GM21367 (cell line): ENCODE measurements at regions not wholly inside any gene's neighbourhood (a gene's known extent, or its start where the extent isn't known, plus 50 kb on each side); places are given as distances from the start of the nearest gene placed in this dataset.

Experiments used
- ATAC-seq: cut with Tn5 transposase; IDR thresholded peaks from one replicate; pipeline ENCODE4 v1.9.1; 2021; ENCODE audit not compliant: unreplicated experiment

DNA sequence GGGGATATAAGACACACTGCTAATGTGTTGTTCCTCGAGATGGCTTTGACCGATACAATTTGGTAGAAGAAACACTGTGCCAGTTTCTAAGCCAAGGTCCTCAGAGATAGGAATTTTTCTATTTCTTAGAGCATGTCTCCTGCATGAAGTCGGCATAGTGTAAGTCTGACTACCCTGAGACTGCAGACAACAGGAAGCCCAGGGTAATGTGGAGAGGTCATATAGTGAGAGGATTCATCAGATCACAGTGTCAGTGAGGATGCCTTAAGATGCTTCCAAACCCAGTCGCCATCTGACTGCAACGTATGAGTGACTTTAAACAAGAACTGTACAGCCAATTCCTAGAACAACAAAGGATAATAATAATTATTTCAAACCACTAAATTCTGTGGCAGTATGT lies 818.3 kb upstream of the GYPC start:
- no peak for ATAC-seq

DNA sequence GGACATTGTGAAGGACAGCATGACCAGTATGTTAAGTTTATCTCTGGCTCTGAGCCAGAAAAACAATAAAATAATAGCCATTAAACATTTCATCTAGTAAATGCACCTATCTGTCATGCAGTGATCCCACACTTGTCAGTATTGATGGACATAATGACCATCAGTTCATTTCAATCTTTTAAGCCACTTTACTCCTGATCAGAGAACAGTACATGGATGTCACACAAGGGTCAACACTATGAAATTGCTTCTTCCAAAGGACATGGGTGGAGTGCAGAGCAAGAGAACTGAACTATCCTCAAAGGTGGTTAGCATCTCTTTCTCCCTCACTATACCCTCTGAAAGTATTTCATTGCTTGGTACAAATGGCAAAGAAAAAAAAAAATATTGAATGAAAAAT lies 816.0 kb upstream of the GYPC start:
- ATAC-seq: no peak

DNA sequence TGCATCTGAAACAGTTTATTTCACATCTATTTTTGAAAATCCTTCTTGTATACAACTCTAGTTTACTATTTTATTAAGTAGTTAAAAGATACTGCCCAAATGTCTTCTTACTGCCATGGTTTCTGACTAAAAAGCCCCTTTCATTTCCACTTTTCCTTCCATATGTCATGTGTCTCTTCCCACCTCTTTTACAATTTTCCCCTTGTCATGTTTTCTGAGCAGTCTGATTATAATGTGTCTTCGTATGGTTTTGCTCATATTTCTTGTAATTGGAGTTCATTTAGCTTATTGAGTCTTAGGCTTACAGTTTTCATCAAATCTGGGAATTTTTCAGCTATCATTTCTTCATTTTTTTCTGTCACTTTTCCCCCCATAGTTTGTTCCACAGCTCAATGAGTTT lies 813.9 kb upstream of the GYPC start:
- no peak for ATAC-seq

DNA sequence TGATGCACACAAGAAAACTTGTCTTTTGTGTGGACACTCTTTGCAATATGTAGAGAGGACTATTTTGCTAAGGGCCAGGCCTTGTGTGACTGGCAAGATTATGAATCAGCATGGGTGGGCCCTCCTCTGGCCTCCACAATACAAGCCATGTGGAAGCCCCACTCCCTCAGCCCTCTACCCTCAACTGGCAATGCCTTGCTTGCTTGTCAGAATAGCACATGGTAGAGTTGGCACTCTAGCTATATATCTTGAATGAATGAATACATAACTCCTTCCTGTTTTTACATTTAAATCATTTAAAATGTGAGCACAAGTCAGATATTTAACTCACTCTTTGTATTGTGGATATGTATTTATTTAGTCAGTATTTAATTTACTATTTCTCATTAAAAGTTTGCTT lies 805.4 kb upstream of the GYPC start:
- ATAC-seq: no peak

DNA sequence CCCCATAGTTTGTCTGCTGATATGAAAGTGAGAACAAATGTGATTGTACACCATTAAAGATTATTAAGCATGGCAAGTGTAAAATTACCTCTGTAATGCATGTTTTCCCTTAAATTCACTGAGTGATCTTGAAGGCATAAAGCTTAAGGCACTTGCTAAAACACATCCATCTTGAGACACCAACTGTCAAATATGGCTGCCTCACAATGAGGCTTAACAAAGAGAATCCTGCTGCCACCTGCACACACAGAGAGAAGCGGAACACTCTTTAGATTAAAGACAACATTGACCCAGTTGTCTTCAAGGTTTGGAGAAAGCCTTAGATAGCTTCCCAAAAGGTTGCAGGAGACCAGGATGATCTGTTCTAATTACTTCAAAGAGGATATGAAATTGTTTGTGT lies 803.6 kb upstream of the GYPC start:
- no peak for ATAC-seq

DNA sequence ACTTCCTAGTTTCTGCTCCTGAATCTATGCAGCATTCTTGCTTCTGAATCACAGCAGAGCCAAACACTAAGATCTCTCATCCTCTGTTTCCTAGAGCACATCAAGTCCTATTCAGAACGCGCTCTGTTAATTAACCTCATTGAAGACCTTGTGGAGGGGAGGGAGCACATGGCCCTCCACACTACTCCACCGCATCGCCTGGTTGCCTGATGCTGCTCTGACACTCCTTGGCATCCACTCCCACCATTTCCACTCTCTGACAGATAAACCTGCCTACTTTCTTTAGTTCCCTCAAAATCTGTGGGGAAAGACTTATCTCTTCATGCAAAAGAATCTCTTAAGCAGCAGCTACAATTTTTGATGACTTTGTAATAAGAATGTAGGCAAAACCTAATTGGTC lies 802.3 kb upstream of the GYPC start:
- no peak for ATAC-seq

DNA sequence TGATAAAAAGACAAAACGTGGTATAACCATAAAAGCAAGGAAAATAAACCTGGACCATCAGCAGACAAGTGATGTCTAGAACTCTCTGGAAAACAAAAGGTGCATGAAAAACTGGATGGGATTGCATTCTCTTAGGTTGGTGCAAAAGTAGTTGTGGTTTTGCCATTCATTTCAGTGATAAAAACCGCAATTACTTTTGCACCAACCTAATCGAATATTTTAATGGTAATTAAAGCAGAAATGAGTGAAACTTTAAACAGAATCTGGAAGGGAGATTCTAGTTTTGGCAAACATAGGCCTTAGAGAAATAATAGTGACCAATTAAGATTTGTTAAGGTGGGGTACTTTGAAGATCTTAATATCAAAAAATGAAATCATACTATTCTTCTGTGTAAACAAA lies 800.8 kb upstream of the GYPC start:
- no peak for ATAC-seq

DNA sequence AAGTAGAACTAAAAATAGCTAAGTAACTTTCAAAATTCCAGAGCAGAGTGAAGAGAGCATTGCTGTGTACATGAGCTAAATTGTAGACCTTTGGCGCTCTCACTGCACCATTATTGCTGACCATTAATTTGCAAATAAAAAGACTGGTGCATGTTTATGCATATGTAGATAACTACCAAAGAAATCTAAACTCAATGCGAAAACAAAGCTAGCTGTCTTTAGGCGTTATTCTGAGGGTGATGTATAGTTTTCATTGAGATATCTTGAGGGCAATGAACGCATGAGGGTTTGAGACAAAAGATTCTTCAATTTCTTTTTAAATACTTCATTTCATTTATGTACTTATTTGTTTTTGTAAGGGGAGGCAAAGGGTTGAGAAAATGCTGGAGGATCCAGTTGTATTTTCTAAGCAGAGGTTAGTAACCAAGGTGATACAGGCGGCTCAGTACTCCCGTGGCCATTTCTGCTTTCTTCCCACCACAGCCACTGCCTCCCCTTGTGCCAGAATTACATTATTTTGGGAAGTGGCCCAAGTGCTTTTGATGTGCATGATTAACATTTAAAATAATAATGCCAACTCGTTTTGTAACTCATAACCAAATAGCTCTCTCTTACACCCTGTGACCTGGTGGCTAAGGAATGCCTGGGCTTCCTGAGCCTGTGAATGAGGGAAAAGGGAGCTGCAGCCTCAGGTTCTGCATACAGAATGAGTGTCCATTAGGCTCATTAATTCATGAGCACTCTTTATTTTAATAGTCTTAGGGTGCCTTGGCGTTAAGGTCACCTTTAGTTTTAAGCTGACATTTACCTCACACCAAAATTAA lies 797.8 kb upstream of the GYPC start:
- ATAC-seq: no peak

DNA sequence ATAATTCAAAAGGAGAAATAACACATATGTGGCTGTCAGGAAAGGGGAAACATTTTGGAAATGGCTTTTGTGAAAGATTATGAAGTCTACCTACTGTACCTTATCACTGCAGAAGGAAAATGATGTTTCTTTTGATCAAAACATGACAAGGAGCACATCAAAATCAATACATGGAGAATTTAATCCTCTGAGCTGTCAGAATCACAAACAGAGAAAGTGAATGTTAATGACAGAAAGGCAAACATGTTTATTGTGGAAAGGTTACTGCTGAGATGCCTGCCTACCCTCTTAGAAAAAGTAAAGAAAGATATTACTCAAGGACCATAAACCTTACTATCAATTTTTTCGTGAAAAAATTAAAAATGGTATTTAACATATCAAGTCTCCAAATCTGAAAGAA lies 794.5 kb upstream of the GYPC start:
- ATAC-seq: no peak

DNA sequence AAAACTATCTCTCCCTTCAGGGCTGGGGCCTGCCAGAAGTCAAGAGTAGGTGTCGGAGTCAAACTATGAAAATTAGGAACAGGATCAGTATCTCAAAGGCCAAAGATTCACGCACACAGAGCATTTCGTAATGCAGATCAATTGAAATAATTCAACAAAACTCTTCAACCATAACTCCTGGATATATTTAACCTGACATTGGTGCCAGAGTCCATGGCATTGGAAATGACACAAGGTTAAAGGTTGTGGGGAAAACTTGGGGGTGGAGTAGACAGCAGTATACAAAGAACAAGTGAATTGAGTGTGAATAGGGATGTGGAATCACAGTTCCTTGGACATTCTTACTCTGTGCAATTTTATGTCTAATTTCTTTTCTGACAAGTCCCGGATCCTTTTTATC lies 788.0 kb upstream of the GYPC start:
- ATAC-seq: no peak

DNA sequence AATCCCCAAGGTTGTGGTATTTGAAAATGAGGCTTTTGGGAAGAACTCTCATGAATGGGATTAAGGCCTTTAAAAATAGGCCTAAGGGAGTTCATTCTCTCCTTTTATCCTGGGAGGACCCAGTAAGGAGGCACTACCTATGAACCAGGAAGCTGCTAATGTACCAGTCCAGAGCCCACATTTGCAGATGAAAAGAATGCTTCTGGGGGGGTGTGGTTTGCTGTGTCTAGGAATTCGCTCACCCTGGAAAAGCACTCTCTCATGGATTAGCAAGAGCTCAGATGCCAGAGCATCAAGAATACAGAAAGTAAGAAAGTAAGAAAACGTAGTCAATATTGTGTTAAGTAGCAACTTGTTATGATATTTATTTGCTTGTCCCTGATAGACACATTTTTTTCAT lies 785.7 kb upstream of the GYPC start:
- ATAC-seq: no peak

DNA sequence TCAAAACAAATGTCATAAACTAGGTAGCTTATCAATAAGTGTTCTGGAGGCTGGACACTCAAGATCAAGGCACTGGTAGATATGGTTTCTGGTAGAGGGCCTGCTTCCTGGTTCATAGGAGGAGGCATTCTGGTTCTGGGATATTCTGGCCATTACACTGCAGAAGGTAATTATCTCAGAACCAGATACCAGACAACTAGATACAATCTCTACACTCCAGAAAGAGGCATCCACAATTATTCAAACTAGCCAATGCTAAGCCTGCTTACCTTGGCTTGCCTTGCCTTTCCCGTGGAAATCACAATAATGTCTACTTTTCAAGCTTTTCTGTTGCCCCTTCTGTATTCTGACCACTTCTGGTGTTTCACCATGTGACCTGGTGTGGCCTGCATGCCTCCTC lies 785.2 kb upstream of the GYPC start:
- ATAC-seq: no peak

DNA sequence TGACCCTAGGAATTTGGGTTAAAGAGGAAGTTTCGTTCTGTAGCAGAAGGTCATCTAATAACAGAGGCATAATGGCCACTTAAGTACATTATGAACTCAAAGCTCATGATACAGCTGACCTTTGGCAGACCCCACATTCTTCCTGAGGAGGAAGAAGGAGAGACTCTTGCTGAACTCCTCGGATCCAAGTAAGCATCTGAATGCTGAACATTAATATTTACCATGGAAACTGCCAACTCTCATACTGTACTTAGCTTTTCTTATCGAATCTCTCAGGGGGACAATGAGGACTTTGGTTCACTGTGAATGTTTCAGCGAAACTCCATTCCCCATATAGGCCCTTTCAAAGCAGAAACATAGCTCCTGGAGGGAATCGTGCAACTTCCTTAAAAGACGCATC lies 781.4 kb upstream of the GYPC start:
- ATAC-seq: no peak

DNA sequence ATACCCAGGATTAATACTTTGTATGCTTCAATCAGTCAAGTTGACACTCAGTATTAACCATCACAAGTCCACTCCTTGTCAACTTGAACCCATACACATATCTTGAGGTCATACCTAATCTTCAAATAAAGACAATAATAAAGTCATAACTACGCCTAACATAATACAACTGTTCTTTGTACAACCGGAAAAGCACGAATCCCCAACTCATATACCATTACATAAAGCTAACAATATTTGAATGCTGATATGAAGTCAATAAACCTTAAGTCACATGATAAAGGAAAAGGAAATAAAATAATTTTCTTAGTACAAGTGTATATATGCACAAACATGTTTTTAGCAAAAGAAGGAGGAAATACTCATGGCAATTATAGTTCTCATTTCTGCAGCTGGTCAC lies 770.6 kb upstream of the GYPC start:
- ATAC-seq: no peak

DNA sequence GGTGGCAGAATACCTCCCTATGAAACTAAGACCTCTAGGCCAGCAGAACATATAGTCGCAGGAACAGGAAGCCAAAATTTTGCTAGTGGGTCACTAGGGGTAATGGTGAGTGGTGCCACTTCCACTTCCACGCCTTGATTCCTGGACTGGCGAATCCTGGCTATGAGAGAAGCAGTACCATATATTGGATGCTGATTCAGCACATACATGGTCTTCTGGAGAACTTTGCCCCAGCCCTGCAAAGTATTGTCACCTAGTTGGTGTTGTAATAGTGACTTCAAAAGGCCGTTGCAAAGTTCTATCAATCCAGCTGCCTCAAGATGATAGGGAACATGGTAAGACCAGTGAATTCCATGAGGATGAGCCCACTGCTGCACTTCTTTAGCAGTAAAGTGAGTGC lies 769.8 kb upstream of the GYPC start:
- ATAC-seq: no peak

DNA sequence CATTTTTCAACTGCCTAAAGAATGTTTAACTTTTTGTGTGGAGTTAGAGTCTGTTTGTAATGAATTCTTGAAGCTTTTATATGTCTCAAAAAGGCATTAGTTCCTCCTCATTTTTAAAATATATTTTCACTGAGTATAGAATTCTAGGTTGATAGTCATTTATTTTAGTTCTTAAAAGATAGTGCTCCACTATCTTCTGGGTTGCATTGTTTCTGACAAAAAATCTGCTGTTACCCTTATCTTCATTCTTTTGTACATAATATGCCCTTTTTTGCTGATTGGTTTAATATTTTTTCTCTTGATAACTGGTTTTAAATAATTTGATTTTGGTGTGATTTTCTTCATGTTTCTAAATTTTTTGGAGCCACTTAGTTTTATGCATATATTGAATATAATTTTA lies 754.7 kb upstream of the GYPC start:
- no peak for ATAC-seq

DNA sequence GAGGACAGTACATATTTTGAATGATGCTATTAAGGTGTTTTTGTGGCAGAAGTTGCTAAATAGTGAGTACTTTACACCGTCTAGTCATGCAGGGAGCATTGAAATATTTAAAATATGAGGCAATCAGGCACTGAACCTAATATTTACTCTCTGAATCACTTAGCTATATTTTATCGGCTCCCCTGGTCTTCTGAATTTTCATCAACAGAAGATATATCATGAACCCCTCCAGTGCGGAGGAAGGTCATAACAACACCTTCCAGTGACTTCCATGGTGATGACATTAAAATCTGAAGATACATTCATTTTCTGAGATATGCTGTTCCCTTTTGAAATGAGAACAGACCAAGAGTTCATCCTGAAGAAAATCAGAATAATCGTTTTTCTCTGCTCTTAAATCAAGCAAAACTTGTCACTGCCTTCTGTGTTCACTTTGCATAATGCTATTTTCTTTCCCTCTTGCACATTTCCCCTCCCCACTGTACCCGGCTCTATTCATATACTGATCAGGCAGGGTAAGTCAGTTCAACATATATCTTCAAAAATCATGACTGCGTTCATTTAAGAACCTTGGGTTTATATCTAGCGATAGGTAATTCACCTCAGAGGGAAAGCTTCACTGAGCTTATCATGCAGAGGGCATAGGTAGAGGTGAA lies 729.9 kb upstream of the GYPC start:
- no peak for ATAC-seq

DNA sequence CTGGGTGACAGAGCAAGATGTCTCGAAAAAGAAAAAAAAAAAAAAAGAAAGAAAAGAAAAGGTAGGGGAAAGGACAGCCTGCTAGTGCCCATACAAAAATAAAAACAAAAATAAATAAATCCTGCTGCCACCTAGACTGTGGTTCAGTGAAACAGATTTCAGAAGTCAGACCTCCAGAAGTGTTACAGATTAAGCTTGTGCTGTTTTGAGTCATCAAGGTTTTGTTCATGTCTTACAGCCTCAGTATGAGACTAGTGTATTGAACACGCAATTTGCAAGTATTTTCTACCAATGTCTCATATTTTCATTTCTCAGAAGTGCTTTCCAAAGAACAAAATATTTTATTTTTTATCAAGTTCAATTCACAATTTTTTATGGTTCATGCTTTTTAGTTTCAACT lies 720.4 kb upstream of the GYPC start:
- ATAC-seq: no peak

DNA sequence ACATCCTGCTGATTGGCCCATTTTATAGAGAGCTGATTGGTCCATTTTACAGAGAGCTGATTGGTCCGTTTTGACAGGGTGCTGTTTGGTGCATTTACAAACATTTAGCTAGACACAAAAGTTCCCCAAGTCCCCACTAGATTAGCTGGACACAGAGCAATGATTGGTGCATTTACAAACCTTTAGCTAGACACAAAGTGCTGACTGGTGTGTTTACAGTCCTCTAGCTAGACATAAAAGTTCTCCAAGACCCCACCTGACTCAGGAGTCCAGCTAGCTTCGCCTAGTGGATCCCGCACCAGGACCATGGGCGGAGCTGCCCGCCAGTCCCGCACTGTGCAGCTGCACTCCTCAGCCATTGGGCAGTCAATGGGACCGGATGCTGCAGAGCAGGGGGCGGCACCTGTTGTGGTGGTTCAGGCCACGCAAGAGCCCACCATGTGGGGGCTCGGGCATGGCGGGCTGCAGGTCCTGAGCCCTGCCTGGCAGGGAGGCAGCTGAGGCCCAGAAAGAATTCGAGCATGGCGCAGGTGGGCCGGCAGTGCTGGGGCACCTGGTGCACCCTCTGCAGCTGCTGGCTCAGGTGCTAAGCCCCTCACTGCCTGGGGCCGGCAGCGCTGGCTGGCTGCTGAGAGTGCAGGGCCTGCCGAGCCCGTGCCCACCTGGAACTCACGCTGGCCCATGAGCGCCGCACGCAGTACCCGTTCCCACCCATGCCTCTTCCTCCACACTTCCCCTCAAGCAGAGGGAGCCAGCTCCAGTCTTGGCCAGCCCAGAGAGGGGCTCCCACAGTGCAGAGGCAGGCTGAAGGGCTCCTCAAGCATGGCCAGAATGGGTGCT lies 713.2 kb upstream of the GYPC start:
- no peak for ATAC-seq

DNA sequence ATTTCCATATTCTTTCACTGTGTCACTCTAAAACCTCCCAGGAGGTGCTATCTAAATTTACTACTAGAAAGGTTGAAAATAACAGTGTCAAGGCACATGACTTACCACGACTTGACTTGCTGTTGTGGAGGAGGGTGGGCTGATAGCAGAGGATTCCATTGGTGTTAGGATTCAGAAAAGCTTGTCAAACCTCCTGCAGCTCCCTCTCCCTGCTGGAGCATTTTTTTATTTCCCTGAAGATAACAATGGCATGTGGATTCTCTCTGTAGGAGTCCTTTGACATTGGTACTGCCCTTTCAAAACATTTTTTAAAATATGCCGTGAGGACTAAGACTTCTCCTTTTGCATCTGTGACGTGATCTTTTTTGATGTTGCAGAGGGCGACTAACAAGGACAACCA lies 696.9 kb upstream of the GYPC start:
- no peak for ATAC-seq

DNA sequence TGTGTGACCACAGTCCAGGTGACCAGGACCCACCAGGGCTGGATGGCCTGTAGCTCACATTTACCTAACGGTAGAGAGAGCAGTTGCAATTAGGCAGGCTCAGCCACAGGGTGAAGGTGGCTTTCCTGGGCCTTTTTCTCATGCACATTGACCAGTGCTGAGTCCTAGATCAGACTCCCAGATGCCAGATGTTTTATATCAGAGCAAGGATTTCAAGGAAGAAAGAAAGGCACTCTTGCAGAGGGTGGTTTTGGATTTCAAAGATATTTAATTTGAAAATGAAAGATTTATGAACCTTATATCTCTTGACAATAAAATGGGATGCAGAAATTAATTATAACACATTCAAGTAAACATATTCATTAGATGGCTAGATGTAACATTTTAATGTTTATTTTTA lies 694.2 kb upstream of the GYPC start:
- no peak for ATAC-seq

DNA sequence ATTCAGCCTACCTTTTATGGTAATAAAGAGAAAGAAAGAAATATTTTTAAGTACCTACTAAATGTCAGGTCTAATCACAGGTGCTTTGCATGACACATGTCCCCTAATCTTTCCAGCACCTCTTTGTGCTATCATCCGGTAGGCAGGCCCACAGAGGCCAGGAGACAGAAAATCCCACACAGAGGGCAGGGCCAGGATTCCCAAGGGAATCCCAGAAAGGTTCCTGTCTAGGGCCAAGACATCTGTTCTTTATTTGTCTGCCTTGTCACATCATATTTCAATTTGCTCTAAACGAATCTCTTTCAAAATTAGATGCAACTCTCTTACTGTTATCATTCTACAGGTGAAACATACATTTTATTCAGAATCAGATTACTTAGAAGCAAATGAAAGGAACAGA lies 676.1 kb upstream of the GYPC start:
- no peak for ATAC-seq
